Fibroblast of skin of back (primary cell): ENCODE measurements at regions not wholly inside any gene's neighbourhood (a gene's known extent, or its start where the extent isn't known, plus 50 kb on each side); places are given as distances from the start of the nearest gene placed in this dataset.
"Not testable (repeated sequence)": the region's sequence is repeated elsewhere in the genome, so short reads cannot be mapped to it uniquely, and the experiment has no call there.

Experiments
- DNase-seq: peaks from one replicate; pipeline ENCODE4 v3.0.0-alpha.2; 2013

DNA sequence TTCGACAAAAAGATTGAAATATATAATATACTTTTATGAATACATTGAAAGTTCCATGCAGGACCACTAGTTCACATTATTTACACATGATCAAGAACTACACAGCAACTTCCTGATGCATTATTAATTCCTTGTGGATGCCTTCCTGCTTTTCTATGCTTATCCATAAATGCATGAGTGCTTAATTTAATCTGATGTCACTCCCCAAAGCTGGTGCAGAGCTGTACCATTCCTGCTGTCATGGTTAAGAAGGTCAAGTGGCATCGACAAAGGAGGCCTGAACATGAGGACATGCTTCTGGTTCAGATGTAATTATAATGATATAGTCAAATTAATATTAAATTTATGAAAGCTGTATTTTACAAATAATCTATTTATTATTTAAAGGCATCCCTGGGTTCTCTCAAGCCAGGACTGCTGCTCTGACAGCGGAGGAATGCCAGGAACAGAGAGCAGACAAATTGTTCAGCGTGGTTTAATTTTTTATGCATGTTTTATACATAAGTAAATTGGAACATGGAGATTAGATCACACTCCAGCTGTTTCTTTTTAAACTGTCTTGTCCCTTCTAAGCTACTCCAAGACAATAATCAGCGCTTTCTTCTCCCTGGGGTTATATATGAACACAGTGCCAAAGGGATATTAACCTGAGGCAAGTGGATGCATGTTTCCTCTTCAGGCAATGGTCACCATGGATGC is 307.3 kb upstream of the CNTNAP5 start:
- no peak for DNase-seq

DNA sequence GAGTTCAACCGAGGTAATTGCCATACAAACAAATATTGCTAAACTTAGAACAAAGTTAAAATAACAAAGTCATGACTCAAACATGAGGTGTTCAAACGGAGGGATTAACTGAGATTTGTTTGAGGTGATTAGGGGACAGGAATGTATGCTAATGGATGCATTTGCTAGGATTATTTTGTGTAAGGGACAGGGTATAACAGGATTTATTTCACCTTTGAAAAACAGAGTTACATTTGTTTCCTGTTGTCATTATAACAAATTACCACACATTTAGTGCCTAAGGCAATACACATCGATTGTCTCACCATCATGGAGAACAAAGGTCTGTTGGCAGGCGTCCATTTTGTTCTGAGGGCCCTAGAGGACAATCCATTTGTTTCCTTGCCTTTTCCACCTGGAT is 304.3 kb upstream of the CNTNAP5 start:
- no peak for DNase-seq

DNA sequence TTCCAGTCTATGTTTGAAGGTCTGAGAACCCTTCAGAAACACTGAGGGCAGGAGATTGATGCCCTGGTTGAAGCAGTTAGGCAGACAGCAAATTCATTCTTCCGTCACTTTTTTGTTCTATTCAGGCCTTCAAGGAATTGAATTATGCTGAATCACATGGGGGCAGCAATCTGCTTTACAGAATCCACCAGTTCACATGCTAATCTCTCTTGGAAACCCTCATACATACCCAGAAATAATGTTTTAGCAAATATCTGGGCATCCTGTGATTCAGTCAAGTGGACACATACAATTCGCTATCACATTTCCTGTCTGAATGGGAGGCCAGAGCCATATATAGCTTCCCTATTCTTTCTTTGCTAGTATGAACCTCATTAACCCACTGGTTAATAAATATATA is 301.4 kb upstream of the CNTNAP5 start:
- no peak for DNase-seq

DNA sequence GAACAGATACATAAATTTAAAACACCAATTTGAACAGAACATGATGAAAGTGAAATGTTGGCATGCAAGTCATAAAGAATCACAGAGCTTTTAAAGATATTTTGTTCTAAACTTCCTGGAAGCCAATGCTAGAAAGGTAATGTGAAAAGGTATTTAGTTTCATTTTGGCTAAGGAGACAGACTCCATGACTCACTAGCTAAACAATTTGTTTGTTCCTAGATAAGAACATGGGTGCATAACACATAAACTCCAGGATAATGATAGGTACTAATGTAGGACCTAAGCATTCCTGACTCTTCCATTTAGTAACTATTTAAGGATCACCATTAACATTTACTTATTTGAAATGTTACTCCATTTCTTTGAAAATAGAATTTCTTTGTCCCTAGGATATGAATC is 292.5 kb upstream of the CNTNAP5 start:
- DNase-seq = no peak

DNA sequence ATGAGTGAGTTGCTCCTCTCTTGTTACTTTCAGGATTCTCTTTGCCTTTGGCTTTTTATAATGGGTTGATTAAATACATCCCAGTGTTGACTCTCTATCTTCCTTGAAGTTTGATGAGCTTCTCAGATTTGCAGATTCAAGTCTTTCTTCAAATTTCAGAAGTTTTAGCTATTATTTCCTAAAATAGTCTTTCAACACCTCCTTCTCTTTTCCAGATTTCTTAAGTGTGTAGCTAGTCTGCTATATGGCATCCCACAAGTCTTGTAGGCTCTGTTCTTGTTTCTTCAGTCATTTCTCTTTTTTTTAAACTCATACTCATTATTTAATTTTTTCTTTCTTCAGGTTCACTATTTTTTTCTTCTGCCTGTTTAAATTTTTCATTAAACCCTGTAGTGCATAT is 287.7 kb upstream of the CNTNAP5 start:
- no peak for DNase-seq

DNA sequence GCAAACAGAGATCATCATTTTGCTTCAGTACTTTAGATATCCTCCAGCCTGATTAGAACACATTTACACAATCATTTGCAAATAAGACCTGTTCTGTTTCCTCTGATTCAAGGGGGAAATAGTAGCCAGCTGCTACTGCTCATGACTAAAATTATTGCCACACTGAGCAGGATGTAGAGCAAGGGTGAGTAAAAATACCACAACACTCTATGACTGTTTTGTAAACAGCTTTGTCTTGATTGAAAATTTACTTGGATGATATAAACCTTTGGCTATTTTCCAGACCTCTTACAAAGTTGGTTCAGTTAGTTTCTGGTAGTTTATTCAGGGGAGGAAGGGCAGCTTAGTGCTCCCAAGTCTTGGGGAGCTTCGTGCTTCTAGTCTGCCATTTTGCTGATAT is 286.4 kb upstream of the CNTNAP5 start:
- no peak for DNase-seq

DNA sequence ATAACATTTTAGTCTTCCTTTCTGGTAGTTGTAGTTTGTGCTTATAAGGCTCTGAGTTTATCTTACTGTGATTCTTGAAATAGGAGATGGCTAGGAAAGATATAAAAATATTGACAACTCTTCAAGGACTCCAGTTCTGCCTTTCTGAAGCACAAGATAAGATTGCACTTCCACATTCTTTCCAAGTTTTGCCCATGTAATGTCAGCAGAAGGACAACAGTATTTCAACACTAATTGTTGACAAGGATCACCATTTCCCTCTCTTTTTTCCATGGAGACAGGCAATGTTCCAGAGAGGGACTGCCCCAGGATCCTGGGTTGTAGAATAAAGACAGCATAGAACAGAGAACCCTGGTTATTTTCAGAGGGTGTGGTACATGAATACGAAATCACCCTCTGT is 279.1 kb upstream of the CNTNAP5 start:
- no peak for DNase-seq

DNA sequence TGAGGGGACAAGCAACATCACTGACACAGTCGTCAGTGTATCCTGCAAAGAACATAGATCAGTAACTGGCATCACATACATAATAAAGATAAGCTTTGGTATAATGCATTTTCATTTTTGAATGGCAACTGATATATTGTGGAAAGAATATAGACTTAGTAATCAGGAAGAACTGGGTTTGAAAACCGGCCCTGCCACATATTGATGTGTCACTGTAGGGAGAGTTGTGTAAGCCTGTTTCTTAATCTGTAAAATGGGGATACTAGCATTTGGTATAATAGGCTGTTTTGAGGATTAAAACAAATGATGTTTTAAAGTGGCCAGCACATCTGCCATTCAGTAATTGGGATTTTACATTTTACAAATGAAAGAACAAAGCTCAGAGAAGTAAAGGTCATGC is 277.8 kb upstream of the CNTNAP5 start:
- DNase-seq = no peak

DNA sequence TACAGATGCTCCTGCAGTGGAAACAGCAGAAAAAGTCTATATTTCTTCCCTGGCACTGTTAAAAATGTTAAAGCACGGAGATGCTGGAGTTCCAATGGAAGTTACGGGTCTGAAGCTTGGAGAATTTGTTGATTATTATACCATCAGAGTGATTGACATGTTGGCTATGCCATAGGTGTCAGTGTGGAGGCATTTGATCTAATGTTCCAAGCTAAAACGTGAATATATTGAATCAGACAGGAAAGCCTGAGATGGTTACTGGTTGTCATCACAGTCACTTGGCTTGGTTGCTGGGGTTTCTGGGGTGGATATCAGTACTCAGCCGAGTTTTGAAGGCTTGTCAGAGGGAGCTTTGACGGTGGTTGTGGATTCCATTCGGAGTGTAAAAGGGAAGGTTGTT is 262.9 kb upstream of the CNTNAP5 start:
- DNase-seq = no peak

DNA sequence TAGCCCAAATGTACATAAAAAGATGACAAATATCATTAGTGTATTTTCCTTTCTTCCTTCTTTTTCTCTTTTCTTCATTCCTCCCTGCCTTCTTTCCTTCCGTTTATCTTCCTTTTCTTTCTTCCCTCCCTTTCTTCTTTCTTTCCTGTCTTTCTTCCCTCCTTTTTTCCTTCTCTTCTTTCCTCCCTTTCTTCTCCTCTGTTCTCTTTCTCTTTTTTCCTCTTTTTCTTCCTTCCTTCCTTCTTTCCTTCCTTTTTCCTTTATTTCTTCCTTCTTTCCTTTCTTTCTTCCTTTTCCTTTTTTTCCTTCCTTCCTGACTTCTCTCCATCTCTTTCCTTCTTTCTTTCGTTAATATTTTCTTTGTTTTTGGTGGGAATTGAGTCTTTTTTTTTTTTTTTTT is 256.9 kb upstream of the CNTNAP5 start:
- no peak for DNase-seq

DNA sequence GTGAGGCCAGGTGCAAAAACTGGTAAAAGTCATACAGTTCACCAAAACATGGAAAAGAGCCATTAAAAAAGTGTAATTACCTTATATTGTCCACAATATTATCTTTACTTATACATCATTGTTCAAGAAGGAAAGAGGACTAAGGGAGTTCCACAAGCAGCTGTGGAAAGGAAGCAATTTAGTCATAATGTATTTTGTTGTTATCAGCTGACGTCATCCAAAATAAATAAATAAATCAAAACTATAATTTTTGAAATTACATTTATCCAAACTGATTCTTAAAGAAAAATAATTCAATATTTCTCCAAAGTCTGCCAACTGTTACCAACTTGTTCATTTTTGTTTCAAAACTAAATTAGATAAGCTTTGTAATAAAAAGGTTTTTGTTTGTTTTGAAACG is 256.1 kb upstream of the CNTNAP5 start:
- no peak for DNase-seq

DNA sequence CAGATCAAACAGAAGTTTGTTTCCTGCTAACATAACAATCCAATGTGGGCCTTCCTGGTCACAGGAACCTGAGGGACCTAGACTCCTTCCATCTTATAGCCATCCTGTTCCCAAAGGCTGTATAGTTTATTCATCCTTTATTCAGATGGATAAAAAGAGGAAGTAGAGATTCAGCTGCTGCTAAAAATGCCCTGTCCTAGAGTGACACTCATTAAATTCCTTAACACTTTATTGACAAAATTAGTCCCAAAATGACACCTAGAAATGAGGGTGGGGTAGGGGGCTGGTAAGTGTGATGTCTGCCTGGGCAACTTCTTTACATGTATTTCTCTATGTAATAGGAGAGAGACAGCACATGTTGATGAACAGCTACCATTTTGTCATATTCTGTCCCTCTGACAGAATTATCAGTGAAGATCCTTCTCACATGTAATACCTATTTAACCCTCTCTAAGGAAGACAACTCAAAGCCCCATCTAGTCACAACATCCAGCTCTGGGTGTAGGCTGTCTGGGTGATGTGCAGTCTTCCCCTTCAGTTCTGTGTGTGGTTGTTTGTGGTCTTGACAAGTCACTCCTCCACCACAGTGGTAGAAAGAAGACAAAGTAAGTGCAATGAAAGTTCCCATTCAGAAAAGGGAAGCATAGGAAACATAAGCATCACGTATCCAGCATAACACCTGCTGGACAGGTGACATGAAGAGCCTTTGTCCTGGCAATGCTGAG is 253.9 kb upstream of the CNTNAP5 start:
- no peak for DNase-seq

DNA sequence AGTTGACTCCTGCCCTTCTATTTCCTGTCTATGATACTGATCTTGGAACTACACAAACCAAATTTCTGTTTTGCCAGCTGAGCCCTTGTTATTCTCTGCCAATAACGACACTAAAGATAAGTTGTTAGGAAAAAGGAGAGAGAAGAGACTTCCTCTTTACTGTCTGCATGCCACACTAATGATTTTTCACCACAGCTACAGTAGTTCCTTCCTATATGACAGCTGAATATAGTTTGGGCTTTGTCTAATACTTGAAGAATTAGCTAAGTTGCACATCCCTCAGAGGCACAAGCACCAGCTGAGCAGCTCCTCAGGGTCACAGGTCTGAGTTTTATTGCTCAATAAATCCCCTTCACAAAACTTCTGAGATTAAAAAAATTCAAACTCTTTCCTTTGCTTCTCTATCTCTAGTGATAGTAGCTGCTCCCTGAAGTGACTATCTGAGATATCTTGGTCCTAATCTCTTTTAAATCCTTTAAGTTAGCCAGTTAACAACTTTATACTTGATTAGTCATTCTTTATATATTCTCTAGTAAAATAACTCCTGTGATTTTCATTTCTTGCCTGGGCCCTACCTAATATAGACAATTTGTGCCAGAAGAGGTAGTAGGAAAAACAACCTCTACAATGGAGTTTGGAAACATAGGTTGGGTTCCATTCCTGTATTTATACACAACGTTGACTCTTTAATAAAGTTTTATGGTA is 253.0 kb upstream of the CNTNAP5 start:
- DNase-seq = no peak

DNA sequence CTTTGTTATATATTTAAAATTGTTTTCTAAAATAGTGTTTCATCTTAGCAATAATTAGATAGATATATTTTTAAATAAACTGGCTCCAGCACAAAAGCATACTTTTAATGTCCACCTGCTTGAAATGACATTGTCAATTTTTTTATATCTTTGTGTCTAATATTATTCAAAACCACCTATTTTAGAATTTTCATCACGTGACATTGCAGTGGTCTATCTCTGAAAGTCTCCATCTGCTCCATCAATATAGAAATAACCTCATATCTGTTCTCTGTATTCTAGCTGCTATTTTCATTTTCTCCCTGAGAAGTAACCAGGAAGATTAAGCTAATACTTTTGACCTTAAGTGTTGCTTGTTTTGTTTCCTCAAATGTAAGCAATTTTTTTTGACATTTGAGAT is 248.0 kb upstream of the CNTNAP5 start:
- DNase-seq = no peak

DNA sequence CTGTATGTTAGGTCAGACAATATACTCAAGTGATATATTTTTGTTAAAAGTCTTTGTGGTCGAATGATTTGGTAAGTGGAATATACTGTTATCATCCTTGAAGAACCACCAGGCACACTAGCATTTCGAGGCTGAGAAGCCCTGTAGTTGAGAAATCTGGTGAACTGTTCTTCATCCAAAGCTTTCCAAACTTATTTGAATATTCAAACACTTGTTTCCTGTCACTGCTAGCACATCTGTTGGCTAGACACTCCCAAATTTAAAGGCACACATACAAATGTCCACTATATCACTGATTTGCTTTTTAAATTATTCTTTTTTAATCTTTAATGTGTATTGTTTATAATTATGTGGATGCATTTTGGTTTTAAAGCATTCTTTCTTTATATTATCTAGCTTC is 241.9 kb upstream of the CNTNAP5 start:
- no peak for DNase-seq

DNA sequence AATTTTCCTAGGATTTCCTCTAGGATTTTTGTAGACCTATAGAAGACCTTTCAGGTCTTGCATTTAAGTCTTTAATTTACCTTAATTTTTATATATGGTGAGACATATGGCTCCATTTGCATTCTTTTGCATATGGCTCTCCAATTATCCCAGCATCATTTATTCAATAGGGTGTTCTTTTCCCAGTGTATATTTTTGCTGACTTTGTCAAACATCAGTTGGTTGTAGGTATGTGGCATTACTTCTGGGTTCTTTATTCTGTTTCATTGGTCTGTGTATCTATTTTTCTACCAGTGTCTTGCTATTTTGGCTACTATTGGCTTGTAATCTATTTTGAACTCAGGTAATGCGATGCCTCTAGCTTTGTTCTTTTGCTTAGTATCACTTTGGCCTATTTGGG is 239.8 kb upstream of the CNTNAP5 start:
- no peak for DNase-seq

DNA sequence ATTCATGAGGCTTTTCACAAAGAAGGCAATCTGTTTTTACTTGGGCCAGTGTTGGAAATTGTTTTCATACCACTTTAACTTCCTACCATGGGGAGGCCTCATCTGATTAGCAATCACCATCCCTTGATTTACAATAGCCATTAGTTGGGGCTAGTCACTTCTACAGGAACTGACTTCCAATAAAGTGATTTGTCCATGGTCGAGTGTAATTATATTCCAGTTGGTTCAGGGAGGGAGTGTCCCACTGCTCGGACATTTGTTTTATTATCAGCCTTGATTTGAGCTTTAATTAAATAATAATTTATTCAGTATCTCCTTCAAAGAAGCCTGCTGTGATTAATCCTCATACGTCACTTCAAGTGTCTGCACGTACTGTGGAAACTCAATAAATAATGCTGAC is 233.9 kb upstream of the CNTNAP5 start:
- no peak for DNase-seq

DNA sequence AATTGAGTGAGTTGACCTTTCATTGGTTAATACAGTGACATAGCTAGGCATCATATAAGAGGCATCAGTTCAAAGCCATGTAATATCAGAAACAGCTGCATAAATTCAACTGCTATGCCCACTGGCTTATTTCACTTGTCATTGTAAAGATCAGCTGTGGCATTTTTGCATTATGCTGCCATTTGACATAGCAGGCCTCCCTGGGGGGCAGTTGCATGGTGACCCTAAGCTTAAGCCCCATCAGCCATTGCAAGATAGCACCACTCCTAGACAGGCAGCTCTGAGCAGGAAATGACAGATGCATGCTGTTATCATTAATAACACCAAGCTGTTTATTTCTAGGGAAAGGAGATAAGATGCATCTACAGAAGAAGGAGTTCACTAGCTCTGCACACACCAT is 233.4 kb upstream of the CNTNAP5 start:
- DNase-seq = no peak

DNA sequence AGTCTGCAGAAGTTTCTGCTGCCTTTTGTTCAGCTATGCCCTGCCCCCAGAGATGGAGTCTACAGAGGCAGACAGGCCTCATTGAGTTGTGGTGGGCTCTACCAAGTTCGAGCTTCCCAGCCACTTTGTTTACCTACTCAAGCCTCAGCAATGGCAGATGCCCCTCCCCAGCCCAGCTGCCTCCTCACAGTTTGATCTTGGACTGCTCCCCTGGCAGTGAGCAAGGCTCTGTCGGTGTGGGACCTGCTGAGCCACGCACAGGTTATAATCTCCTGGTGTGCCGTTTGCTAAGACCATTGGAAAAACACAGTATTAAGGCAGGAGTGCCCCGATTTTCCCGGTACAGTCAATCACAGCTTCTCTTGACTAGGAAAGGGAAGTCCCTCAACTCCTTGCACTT is 221.0 kb upstream of the CNTNAP5 start:
- DNase-seq = not testable (repeated sequence)

DNA sequence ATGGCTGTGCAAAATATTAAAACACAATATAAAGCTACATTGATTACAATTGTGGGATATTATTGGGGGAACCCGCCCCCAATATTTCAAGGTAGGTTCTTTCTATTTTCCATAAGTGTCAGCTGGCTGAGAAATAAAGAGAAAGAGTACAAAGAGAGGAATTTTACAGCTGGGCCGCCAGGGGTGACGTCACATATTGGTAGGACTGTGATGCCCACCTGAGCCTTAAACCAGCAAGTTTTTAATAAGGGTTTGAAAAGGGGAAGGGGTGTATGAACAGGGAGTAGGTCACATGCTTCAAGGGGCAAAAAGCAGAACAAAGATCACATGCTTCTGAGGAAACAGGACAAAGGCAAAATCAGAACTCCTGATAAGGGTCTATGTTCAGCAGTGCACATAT is 219.3 kb upstream of the CNTNAP5 start:
- DNase-seq = not testable (repeated sequence)

DNA sequence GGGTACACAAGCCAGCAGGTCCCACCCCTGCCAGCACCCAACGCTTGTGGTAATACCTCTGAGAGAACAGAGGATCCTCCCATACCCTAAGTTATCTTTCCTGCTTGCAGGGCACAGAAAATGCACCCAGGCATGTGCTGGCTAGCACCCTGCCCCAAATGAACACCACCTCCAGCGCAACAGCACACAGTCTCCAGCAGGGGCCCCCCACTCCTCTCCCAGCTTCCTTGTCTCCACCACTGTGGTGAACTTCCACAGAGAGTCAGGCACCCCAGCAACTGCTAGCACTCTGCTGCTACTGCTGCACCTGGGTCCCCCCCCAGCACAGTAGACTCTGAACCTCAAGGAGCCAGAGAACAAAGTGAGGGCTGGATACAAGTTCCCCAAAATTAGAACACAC is 216.8 kb upstream of the CNTNAP5 start:
- no peak for DNase-seq

DNA sequence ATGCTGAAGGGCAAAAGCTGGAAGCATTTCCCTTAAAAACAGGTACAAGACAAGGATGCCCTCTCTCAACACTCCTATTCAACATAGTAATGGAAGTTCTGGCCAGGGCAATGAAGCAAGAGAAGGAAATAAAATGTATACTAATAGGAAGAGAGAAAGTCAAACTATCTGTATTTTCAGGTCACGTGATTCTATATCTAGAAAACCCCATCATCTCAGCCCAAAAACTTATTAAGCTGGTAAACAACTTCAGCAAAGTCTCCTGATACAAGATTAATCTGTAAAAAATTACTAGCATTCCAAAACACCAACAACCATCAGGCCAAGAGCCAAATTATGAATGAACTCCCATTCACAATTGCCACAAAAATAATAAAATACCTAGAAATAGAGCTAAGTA is 213.2 kb upstream of the CNTNAP5 start:
- no peak for DNase-seq

DNA sequence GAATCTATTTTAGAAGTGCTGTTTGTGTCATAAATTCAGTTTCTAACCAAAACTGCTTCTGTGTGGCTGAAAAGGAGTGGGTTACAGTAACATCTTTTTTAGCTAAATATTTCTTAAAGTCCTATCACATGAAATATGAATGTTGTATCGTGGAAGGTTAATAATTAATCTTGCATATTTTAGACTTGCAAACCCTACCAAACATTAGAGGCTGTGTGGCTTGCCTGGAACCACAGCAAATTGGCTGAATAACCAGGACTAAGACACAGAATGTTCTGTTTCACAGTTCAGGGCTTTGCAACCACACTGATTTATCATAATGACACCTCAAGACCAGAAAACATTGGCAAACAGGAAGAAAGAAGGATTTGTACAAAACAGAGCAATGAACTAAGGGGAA is 208.9 kb upstream of the CNTNAP5 start:
- no peak for DNase-seq

DNA sequence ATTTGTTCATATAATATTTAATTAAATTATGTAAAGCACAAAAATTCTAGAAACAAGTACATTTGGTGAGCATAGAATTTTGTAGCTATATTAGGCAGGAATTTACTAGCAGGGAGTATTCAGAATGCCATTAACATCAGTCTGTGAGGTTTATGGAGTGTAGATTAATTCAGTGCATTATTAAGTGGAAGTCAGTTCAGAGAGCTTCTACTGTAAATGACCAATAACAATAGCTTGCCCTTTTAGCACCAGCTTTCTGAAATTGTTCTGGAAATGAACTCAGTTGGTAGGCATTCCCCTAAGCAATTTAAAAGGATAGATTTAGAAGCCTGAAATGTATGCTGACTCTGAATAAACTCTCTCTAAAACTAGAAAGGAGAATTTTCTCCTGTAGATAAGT is 208.2 kb upstream of the CNTNAP5 start:
- no peak for DNase-seq
